ENCODE measurements at regions not wholly inside any gene's neighbourhood (a gene's known extent, or its start where the extent isn't known, plus 50 kb on each side); places are given as distances from the start of the nearest gene placed in this dataset.
A peak's percentile ranks its signal among the peaks of the same experiment; 100 is the strongest.

GRCh38 chr5:143497749-143498148, 94.3 kb upstream of the NR3C1 start:
- DNase-seq (ENCODE audit: low spot score), result no peak

- no peak for DNase-seq (ENCODE audit: low spot score)
These were observed 93.5 kb upstream of the NR3C1 start for GRCh38 chr5:143496943-143497342.

GRCh38 chr5:143495821-143496275, 92.4 kb upstream of the NR3C1 start:
- DNase-seq (ENCODE audit: low spot score), result no peak

GRCh38 chr5:143495110-143495509, 91.6 kb upstream of the NR3C1 start:
- no peak for DNase-seq (ENCODE audit: low spot score)

- no peak for DNase-seq (ENCODE audit: low spot score)
These were observed 91.1 kb upstream of the NR3C1 start for GRCh38 chr5:143494595-143494994.

GRCh38 chr5:143494162-143494561, 90.7 kb upstream of the NR3C1 start:
- peak; percentile 44 for DNase-seq (ENCODE audit: low spot score)

- no peak for DNase-seq (ENCODE audit: low spot score)
These were observed 89.3 kb upstream of the NR3C1 start for GRCh38 chr5:143492783-143493182.

- DNase-seq (ENCODE audit: low spot score), result no peak
These were observed 88.2 kb upstream of the NR3C1 start for GRCh38 chr5:143491646-143492045.

- no peak for DNase-seq (ENCODE audit: low spot score)
These were observed 84.9 kb upstream of the NR3C1 start for GRCh38 chr5:143488381-143488780.

GRCh38 chr5:143484601-143485000, 81.1 kb upstream of the NR3C1 start:
- no peak for DNase-seq (ENCODE audit: low spot score)

GRCh38 chr5:143481697-143482531, 78.4 kb upstream of the NR3C1 start:
- DNase-seq (ENCODE audit: low spot score), result no peak

GRCh38 chr5:143480001-143480400, 76.5 kb upstream of the NR3C1 start:
- no peak for DNase-seq (ENCODE audit: low spot score)

GRCh38 chr5:143479394-143479793, 75.9 kb upstream of the NR3C1 start:
- no peak for DNase-seq (ENCODE audit: low spot score)

GRCh38 chr5:143476601-143477211, 73.2 kb upstream of the NR3C1 start:
- DNase-seq (ENCODE audit: low spot score), result no peak

- no peak for DNase-seq (ENCODE audit: low spot score)
These were observed 71.1 kb upstream of the NR3C1 start for GRCh38 chr5:143474616-143475015.

GRCh38 chr5:143473481-143473880, 70.0 kb upstream of the NR3C1 start:
- no peak for DNase-seq (ENCODE audit: low spot score)

- peak; percentile 24 for DNase-seq (ENCODE audit: low spot score)
These were observed 69.1 kb upstream of the NR3C1 start for GRCh38 chr5:143472576-143472975.

- DNase-seq (ENCODE audit: low spot score), result no peak
These were observed 68.4 kb upstream of the NR3C1 start for GRCh38 chr5:143471666-143472464.

- peak; percentile 72 for DNase-seq (ENCODE audit: low spot score)
These were observed 67.6 kb upstream of the NR3C1 start for GRCh38 chr5:143471041-143471509.

GRCh38 chr5:143470120-143470519, 66.6 kb upstream of the NR3C1 start:
- no peak for DNase-seq (ENCODE audit: low spot score)

- no peak for DNase-seq (ENCODE audit: low spot score)
These were observed 65.6 kb upstream of the NR3C1 start for GRCh38 chr5:143469125-143469524.

GRCh38 chr5:143466632-143467031, 63.1 kb upstream of the NR3C1 start:
- no peak for DNase-seq (ENCODE audit: low spot score)
